AG10803 (cell line): ENCODE measurements at regions not wholly inside any gene's neighbourhood (a gene's known extent, or its start where the extent isn't known, plus 50 kb on each side); places are given as distances from the start of the nearest gene placed in this dataset.

ENCODE experiments used
- DNase-seq: peaks from one replicate; pipeline ENCODE4 v3.0.0; 2010; ENCODE audit warnings: low read depth
- H3K4me3 ChIP-seq: 2 replicates; pipeline ENCODE4 v1.5.1; 2011; ENCODE audit warnings: mild to moderate bottlenecking, low read length, control low read depth
- CTCF ChIP-seq: conservative IDR thresholded peaks from 2 replicates; pipeline ENCODE4 v1.5.1; 2011; ENCODE audit warnings: mild to moderate bottlenecking, low read length, control low read depth, inconsistent platforms

GRCh38 chr18:10202845-10203321 lies 251.6 kb upstream of the APCDD1 start:
- H3K4me3 ChIP-seq, result no peak overlapping the region
- no peak for TF ChIP-seq CTCF
- no peak for DNase-seq

DNA sequence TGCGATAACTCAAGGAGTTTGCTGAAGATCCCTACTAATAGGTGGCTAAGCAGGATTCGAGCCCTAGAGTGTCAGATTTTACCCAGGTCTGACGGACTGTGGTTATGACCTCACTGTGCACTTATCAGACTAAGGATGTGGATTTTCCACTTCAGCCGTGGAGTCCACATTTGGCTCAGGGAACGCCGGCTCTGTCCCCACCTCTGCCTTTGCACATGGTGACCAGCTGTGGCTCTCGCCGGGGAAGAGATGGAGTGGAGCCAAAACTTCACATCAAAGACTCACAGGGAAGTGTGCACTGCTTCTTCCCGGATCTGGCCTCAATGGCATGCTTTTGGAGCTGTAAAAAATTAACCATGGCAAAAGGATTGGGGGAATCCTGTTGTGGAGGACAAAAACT lies 249.3 kb upstream of the APCDD1 start:
- H3K4me3 ChIP-seq, result no peak overlapping the region
- peak; percentile 49 for DNase-seq
- no peak for TF ChIP-seq CTCF

DNA sequence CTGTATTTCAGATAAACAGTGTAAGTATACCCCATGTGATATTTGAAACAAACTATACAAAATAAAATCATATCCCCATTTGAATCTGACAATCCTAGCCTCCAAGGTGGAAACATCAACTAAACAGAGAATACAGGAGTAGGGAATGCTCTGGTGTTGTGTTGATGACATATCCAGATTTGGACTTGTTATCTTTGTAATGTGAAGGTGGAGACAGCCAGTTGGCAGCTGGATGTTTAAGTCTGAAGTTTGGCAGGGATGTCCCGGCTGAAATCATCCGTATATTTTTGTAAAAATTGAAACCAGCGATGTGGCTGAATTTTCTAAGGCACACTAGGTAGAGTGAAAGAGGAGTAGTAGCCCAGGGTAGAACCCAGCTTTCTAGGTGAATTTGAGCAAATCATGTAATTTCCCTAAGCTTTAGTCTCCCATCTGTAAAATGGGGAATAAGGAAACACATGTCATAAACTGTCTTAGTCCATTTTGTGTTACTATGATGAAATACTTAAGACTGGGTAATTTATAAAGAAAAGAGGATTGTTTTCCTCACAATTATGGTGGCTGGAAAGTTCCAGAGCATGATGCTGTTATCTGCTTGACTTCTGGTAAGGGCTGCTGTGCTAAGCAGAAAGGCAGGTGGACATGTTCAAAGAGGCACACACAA lies 246.6 kb upstream of the APCDD1 start:
- no peak for TF ChIP-seq CTCF
- DNase-seq, result no peak
- H3K4me3 ChIP-seq, result no peak overlapping the region

- no peak overlapping the region for H3K4me3 ChIP-seq
- TF ChIP-seq CTCF, result no peak
- DNase-seq, result no peak
These were observed 245.1 kb upstream of the APCDD1 start for GRCh38 chr18:10209302-10209701.

- no peak for DNase-seq
- TF ChIP-seq CTCF, result no peak
- no peak overlapping the region for H3K4me3 ChIP-seq
These were observed 244.3 kb upstream of the APCDD1 start for GRCh38 chr18:10210057-10210633.

GRCh38 chr18:10213526-10213925 lies 240.9 kb upstream of the APCDD1 start:
- no peak overlapping the region for H3K4me3 ChIP-seq
- no peak for TF ChIP-seq CTCF
- DNase-seq, result peak; percentile 63

DNA sequence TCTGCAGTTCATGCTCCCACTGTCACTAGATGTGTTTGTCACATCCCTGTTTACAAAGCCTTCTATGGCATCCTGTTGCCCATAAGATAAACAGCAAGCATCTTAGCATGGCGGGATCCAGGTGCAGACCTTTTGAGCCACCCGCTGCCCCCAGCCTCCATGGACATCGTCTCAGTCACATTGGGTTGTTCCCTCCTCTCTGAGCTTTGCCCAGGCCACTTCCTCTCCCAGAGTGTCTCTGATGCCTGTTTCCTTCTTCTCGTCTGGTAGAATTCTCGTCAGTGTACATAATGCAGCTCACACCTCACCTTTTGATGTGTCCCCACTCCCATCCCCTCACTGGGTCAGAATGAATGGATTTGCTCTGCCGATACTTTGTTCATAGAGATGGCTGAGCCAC lies 239.0 kb upstream of the APCDD1 start:
- no peak for TF ChIP-seq CTCF
- DNase-seq, result no peak

More for the DNA sequence above, 239.0 kb upstream of the APCDD1 start:
- no peak overlapping the region for H3K4me3 ChIP-seq
